ENCODE measurements at regions not wholly inside any gene's neighbourhood (a gene's known extent, or its start where the extent isn't known, plus 50 kb on each side); places are given as distances from the start of the nearest gene placed in this dataset.

DNA sequence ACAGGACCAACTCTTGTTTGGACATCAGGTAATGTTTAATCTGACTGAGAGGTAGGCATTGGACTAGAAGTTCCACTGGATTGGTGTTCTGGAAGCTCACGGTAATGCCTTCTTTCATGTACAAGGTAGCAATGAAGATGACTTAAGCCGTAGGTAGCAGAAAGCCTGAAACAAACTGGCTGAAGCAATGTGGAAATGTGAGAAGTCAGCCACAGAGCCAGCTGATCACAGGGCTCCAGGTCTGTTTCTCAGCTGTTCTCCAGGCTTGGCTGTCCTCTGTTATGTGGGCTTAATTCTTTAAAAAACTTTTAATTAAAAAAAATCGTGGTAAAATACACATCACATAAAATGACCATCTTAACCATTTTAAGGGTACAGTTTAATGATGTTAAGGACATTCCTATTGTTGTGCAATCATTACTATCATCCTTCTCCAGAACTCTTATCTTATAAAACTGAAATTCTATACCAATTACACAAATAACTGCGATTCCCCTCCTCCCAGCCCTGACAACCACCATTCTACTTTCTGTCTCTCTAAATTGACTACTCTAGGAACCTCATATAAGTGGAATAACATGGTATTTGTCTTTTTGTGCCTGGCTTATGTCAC lies 101.4 kb upstream of the ZNF32 start:
- no peaks in the 10 kb centered on the region for H3K27me3 Mint-ChIP-seq
- POLR2A ChIA-PET: no interaction called here
- no peak overlapping the region for H3K4me3 Mint-ChIP-seq
- no peaks in the 10 kb centered on the region for H3K9me3 Mint-ChIP-seq
- DNase-seq: no peak
- no peaks in the 10 kb centered on the region for H3K4me1 Mint-ChIP-seq (ENCODE audit: low read depth)
- no peaks in the 10 kb centered on the region for H3K36me3 Mint-ChIP-seq
- H3K27ac Mint-ChIP-seq: no peak overlapping the region
- intact Hi-C loops (cut with micrococcal nuclease): no loop called here
- CTCF ChIA-PET: no interaction called here

DNA sequence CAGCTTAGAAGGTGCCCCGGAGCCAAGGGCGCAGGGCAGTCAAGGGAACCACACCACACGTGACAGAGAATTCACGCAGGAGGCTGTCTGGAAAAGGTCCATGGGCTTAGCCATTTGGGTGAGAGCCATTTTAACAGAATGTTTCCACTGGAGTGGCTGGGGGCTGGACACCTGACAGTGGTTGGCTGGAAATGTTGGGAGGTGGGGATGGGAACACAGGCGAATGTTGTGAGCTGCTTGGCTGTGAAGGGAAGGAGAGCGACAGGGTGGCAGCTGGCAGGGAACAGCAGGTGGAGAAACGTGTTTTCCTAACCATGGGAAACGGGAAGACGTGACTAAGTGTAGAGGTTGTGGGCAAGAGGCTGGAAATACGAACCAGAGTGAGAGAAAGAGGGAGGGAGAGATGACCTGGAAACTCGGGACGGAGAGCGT lies 100.5 kb upstream of the ZNF32 start:
- Mint-ChIP-seq H3K4me3 (no peak overlapping the region), H3K4me1 (ENCODE audit: low read depth) (no peaks in the 10 kb centered on the region), H3K27me3 (no peaks in the 10 kb centered on the region), H3K9me3 (no peaks in the 10 kb centered on the region), H3K36me3 (no peaks in the 10 kb centered on the region), H3K27ac (no peak overlapping the region)
- no peak for DNase-seq
- intact Hi-C loops (cut with micrococcal nuclease): no loop called here
- CTCF ChIA-PET: no interaction called here
- POLR2A ChIA-PET: no interaction called here

DNA sequence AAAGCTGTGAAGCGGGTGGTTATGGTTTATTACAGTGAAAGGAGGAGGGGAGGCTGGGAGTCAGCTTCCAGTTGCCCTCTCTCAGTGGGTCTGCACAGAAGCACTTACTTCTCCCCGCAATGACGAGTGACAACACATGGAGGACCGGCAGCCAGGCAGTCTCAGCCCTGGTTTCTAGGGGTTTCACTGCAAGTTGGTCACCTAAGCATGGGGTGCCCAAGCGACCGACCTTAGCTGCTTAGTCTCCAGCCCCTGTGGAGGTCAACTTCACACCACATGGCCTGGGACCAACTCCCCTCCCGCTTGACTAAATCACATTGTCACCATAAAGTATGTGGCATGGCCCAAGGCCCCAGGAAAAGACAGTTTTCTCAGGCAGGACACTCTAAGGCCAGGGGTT lies 99.9 kb upstream of the ZNF32 start:
- no peak overlapping the region for H3K4me3 Mint-ChIP-seq
- CTCF ChIA-PET: no interaction called here
- no peak overlapping the region for H3K27ac Mint-ChIP-seq
- POLR2A ChIA-PET: no interaction called here
- H3K27me3 Mint-ChIP-seq: no peaks in the 10 kb centered on the region
- no peaks in the 10 kb centered on the region for H3K4me1 Mint-ChIP-seq (ENCODE audit: low read depth)
- H3K9me3 Mint-ChIP-seq: no peaks in the 10 kb centered on the region
- no peak for DNase-seq
- H3K36me3 Mint-ChIP-seq: no peaks in the 10 kb centered on the region
- intact Hi-C loops (cut with micrococcal nuclease): no loop called here

DNA sequence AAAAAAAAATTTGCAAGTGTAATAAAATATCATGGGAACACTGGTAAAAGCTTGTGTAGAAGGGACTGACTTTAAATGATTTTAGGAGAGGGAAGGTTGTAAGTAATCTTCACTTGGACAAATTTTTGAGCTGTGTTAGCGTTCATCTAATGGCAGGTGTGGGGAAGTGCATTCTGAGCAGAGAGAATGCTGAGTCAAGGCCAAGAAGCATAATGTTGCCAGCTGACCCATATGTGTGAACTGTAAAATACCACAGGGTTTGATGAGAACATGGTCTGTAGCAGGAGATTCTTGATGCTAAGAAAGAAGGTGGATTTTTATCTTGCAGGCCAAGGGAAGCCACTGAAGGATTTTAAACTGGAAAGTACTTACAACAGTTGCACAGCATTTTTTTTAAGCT lies 98.2 kb upstream of the ZNF32 start:
- no peaks in the 10 kb centered on the region for H3K9me3 Mint-ChIP-seq
- POLR2A ChIA-PET: no interaction called here
- DNase-seq: no peak
- H3K27me3 Mint-ChIP-seq: no peaks in the 10 kb centered on the region
- no peaks in the 10 kb centered on the region for H3K4me1 Mint-ChIP-seq (ENCODE audit: low read depth)
- CTCF ChIA-PET: no interaction called here
- H3K36me3 Mint-ChIP-seq: no peaks in the 10 kb centered on the region
- no peak overlapping the region for H3K27ac Mint-ChIP-seq
- no peak overlapping the region for H3K4me3 Mint-ChIP-seq
- intact Hi-C loops (cut with micrococcal nuclease): no loop called here

DNA sequence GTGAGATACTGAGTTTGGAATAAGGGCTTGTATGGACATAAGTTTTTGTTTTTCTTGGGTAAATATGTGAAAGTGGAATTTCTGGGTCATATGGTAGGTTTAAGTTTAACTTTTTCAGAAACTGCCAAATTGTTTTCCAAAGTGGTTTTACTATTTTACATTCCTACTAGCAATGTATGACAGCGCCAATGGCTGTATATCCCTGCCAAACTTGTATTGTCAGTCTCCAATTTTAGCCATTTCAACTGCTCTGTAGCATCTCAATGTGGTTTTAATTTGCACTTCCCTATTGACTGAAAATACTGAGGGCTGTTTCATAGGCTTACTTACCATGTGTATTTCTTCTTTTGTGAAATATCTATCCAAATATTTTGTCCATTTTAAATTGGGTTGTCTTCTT lies 90.5 kb upstream of the ZNF32 start:
- Mint-ChIP-seq H3K4me1 (ENCODE audit: low read depth) (peaks cover 10% of the 10 kb centered on the region), H3K36me3 (no peaks in the 10 kb centered on the region), H3K4me3 (no peak overlapping the region), H3K9me3 (no peaks in the 10 kb centered on the region), H3K27me3 (no peaks in the 10 kb centered on the region), H3K27ac (no peak overlapping the region)
- ChIA-PET CTCF (no interaction called here), POLR2A (no interaction called here)
- no peak for DNase-seq
- intact Hi-C loops (cut with micrococcal nuclease): no loop called here

DNA sequence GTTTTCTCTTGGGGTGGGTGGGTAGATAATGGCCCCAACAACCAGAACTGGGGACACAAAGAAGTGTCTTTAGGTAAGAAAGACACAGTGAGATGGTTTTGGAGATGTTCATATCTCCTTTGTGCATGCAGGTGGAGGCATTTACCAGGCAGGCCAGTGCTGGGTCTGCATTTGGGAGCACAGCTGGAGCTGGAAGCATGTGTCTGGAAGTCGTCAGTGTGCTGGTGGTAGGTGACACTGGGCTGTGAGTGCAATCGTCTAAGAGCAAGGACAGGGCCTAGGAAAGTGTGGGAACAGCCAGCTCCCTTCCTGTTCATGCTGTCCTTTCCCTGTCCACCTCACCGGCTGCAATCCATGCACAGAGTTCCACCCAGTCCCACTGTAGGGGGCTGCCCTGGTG lies 88.3 kb upstream of the ZNF32 start:
- Mint-ChIP-seq H3K36me3 (no peaks in the 10 kb centered on the region), H3K27me3 (no peaks in the 10 kb centered on the region), H3K4me3 (no peak overlapping the region), H3K9me3 (no peaks in the 10 kb centered on the region), H3K27ac (no peak overlapping the region), H3K4me1 (ENCODE audit: low read depth) (peaks cover 14% of the 10 kb centered on the region)
- no peak for DNase-seq
- intact Hi-C loops (cut with micrococcal nuclease): no loop called here
- ChIA-PET CTCF (no interaction called here), POLR2A (no interaction called here)

DNA sequence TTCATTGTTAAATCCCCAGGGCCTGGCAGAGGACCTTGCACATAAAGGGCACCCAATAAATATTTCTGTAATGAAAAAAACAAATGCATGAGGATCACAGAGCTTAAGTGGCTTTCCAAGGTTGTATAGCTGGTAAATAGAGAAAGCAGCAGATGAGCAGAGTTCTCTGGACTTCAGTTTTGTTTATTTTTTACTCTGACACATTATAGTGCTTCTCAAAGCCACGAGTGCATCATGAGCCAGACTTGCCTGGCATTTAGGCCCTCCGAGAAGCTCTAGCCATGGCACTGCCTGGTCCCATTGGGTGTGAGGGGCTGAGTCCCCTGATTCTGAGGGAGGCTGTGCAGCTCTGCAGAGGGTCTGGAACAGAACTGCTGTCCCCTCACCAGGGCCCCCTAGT lies 87.2 kb upstream of the ZNF32 start:
- no peaks in the 10 kb centered on the region for H3K36me3 Mint-ChIP-seq
- H3K4me1 Mint-ChIP-seq (ENCODE audit: low read depth): peaks cover 14% of the 10 kb centered on the region
- intact Hi-C loops (cut with micrococcal nuclease): no loop called here
- H3K27me3 Mint-ChIP-seq: peaks cover 3% of the 10 kb centered on the region
- H3K4me3 Mint-ChIP-seq: no peak overlapping the region
- DNase-seq: no peak
- no peak overlapping the region for H3K27ac Mint-ChIP-seq
- no peaks in the 10 kb centered on the region for H3K9me3 Mint-ChIP-seq
- POLR2A ChIA-PET: interaction anchor here (0.6 kb wide), 1 partner anchor 281 kb away, joined by 3 read pairs; no protein-coding TSS in a partner anchor
- CTCF ChIA-PET: no interaction called here

DNA sequence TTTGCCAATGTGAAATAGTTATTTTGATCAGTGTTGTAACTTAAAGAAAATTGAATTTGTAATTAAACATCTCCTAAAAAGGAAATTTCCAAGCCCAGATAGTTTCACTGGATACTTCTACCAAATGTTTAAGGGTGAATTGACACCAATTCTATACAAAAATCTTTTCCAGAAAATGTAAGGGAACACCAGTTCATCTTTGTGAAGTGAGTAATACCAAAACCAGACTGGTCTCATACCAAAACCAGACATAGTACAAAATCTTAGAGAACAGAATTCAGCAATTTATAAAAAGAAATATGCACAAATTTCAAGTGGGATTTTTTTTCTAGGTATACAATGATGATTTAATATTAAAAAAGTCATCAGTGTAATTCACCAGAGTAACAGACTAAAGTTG lies 86.0 kb upstream of the ZNF32 start:
- H3K9me3 Mint-ChIP-seq: peaks cover 5% of the 10 kb centered on the region
- CTCF ChIA-PET: no interaction called here
- no peak overlapping the region for H3K4me3 Mint-ChIP-seq
- DNase-seq: no peak
- peaks cover 14% of the 10 kb centered on the region for H3K4me1 Mint-ChIP-seq (ENCODE audit: low read depth)
- no peak overlapping the region for H3K27ac Mint-ChIP-seq
- POLR2A ChIA-PET: no interaction called here
- intact Hi-C loops (cut with micrococcal nuclease): no loop called here
- peaks cover 1% of the 10 kb centered on the region for H3K36me3 Mint-ChIP-seq
- peaks cover 4% of the 10 kb centered on the region for H3K27me3 Mint-ChIP-seq

DNA sequence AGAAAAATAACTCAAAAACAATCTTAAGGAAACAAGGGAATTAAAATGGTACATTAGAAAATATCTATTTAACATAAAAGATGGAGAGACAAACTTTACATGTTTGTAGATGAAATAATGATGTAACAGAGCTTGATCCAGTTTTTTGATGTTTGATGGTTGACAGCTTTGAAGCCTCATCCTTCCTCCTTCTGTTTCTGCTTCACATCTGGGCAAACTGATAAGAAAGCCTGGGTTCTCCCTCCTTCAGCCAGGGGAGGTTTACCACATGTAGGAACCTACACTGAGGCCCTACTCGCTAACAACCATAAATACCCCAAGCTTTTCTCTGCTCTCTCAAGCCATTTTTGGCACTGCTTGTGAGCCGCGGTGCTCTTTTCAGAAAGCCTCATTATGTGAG lies 82.8 kb upstream of the ZNF32 start:
- peaks cover 4% of the 10 kb centered on the region for H3K27me3 Mint-ChIP-seq

DNA sequence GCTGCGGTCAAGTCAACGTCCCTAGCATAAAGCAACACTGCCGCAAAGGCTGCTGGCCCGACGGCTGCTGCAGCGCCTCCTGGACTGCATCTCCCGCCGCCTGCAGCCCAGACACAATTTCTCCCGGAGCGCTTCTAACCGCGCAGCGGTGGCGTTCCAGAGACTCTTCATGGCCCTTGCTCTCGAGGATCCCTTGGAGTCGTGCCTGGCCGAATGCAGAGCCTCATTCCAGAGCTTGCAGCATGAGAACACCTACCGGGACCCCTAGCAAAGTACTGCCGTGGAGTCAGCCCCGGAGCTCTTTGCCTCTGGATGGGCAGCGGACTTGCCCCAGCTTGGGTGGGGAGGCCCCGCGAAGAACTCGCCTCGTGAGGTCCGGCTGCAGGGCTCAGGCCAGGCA lies 79.7 kb upstream of the ZNF32 start:
- Mint-ChIP-seq H3K27ac (no peak overlapping the region), H3K4me1 (ENCODE audit: low read depth) (no peaks in the 10 kb centered on the region), H3K36me3 (peaks cover 1% of the 10 kb centered on the region), H3K4me3 (no peak overlapping the region), H3K27me3 (peaks cover 4% of the 10 kb centered on the region), H3K9me3 (peaks cover 17% of the 10 kb centered on the region)
- intact Hi-C loops (cut with micrococcal nuclease): no loop called here
- POLR2A ChIA-PET: no interaction called here
- no peak for DNase-seq
- CTCF ChIA-PET: no interaction called here

More for the DNA sequence above, 82.8 kb upstream of the ZNF32 start:
- Mint-ChIP-seq H3K27ac (no peak overlapping the region), H3K36me3 (peaks cover 1% of the 10 kb centered on the region), H3K9me3 (peaks cover 10% of the 10 kb centered on the region), H3K4me1 (ENCODE audit: low read depth) (peaks cover 14% of the 10 kb centered on the region), H3K4me3 (no peak overlapping the region)
- ChIA-PET POLR2A (no interaction called here), CTCF (no interaction called here)
- intact Hi-C loops (cut with micrococcal nuclease): no loop called here
- no peak for DNase-seq

DNA sequence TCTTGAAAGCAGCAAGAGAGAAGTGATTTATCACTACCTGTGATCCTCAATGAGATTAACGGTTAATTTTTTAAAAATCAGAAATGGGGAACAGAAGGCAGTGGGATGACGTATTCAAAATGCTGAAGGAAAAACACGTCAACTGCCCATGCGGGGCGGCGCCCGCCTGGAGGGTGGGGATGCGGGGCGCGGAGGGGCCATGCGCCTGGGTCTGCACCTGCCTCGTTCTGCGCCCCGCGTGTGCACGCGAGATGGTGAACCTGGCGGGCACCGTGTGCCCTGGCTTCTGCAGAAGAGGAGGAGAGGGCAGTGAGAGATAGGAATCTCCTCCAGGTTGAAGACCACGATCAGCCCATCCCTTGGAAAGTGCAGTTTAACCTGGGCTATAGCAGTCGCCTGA lies 79.3 kb upstream of the ZNF32 start:
- intact Hi-C loops (cut with micrococcal nuclease): no loop called here
- Mint-ChIP-seq H3K27ac (no peak overlapping the region), H3K4me1 (ENCODE audit: low read depth) (no peaks in the 10 kb centered on the region), H3K4me3 (no peak overlapping the region), H3K27me3 (peaks cover 4% of the 10 kb centered on the region), H3K9me3 (peaks cover 17% of the 10 kb centered on the region), H3K36me3 (peaks cover 1% of the 10 kb centered on the region)
- ChIA-PET POLR2A (no interaction called here), CTCF (no interaction called here)
- no peak for DNase-seq

DNA sequence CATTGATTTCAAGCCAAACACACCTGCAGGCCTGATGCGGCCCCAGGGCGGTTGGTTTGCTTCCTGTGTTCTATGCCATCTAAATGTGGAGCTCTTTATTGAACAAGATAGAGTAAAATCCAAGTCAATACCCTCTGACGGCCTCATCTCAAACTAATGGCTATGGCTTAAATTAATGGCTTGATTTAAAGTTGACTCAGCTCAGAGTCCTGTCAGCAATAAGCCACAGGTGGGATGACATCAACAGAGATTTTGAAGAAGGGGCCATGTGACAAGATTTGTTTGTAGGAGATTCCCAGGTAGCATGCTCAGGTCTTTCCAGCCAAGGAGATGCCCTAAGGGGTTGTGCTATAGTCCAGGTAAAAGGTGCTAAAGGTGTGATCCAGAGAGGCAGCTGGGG lies 66.7 kb upstream of the ZNF32 start:
- Mint-ChIP-seq H3K36me3 (no peaks in the 10 kb centered on the region), H3K27ac (no peak overlapping the region), H3K4me1 (ENCODE audit: low read depth) (no peaks in the 10 kb centered on the region), H3K4me3 (no peak overlapping the region), H3K9me3 (no peaks in the 10 kb centered on the region), H3K27me3 (peaks cover 8% of the 10 kb centered on the region)
- intact Hi-C loops (cut with micrococcal nuclease): no loop called here
- ChIA-PET POLR2A (no interaction called here), CTCF (no interaction called here)
- DNase-seq: no peak

DNA sequence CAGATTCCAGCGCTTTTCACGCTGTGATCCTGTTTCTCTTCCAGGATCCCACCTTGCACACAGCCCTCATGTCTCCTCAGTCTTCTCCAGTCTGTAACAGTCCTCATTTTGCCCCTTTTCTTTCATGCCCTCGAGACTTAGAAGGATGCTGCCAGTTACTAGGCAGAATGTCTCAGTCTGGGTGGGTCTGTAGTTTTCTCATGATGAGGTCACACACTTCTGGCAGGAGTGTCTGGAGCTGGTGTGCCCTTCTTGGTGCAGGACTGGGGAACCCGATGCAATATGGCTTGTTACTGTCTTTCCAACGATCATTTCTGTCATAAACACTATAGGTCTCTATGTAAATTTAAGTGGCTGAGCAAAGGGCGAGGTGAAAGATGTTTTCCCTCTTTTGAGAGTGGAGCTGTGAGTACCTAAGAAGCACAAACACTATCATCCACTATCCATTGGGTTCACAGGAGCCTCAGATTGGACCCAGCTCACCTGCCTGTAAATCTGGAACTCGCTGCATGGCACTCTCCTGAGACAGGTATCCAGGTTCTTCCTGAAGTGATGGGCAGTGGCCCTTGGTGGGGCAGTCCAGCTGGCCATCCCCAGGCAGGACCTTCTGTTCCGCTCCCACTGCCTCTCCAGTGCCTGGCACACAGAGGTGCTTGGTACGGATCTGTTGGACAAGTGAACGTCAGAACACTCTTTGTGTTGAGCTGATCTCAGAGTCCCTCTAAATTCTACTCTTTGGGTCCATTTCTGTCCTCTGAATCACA lies 64.3 kb upstream of the ZNF32 start:
- intact Hi-C loops (cut with micrococcal nuclease): no loop called here
- CTCF ChIA-PET: no interaction called here
- Mint-ChIP-seq H3K27me3 (peaks cover 7% of the 10 kb centered on the region), H3K27ac (no peak overlapping the region), H3K4me3 (no peak overlapping the region), H3K36me3 (no peaks in the 10 kb centered on the region), H3K4me1 (ENCODE audit: low read depth) (no peaks in the 10 kb centered on the region), H3K9me3 (no peaks in the 10 kb centered on the region)
- no peak for DNase-seq
- POLR2A ChIA-PET: no interaction called here
